Parathyroid adenoma (tissue), 2 donors: ENCODE measurements at regions not wholly inside any gene's neighbourhood (a gene's known extent, or its start where the extent isn't known, plus 50 kb on each side); places are given as distances from the start of the nearest gene placed in this dataset.

Experiments
- H2AFZ ChIP-seq: fragments of 300-600 bp; sonication (generic); one replicate; pipeline ENCODE4 v1.7.0; 2017; ENCODE audit warnings: antibody characterized with exemption, mild to moderate bottlenecking
- H3K27ac ChIP-seq: fragments of 300-600 bp; sonication (generic); one replicate; pipeline ENCODE4 v1.7.0; 2017
- H3K27me3 ChIP-seq: fragments of 300-600 bp; sonication (generic); one replicate; pipeline ENCODE4 v1.7.0; 2017; ENCODE audit warnings: low read length; ENCODE audit not compliant: control insufficient read depth, insufficient read depth
- H3K36me3 ChIP-seq: fragments of 300-600 bp; sonication (generic); one replicate; pipeline ENCODE4 v1.7.0; 2017; ENCODE audit warnings: low read length; ENCODE audit not compliant: control insufficient read depth, insufficient read depth
- H3K4me1 ChIP-seq: fragments of 300-600 bp; sonication (generic); one replicate; pipeline ENCODE4 v1.7.0; 2017; ENCODE audit warnings: control low read depth
- H3K4me2 ChIP-seq: fragments of 300-600 bp; sonication (generic); one replicate; pipeline ENCODE4 v1.7.0; 2017; ENCODE audit warnings: low read length
- H3K4me3 ChIP-seq: fragments of 300-600 bp; sonication (generic); one replicate; pipeline ENCODE4 v1.7.0; 2017; ENCODE audit warnings: low read depth, low read length
- H3K79me2 ChIP-seq: fragments of 300-600 bp; sonication (generic); one replicate; pipeline ENCODE4 v1.7.0; 2017; ENCODE audit warnings: control low read depth
- H3K9ac ChIP-seq: fragments of 300-600 bp; sonication (generic); one replicate; pipeline ENCODE4 v1.7.0; 2017; ENCODE audit warnings: mild to moderate bottlenecking
- H3K9me3 ChIP-seq: fragments of 300-600 bp; sonication (generic); one replicate; pipeline ENCODE4 v1.7.0; 2017; ENCODE audit warnings: low read length; ENCODE audit not compliant: control insufficient read depth
- TF ChIP-seq, protein P1 (sequence below): fragments of 300-600 bp; sonication (generic); IDR thresholded peaks from one replicate; pipeline ENCODE4 v1.7.0; 2017; ENCODE audit warnings: antibody characterized with exemption, mild to moderate bottlenecking
- donor health status: primary hyperparathyroidism.

DNA sequence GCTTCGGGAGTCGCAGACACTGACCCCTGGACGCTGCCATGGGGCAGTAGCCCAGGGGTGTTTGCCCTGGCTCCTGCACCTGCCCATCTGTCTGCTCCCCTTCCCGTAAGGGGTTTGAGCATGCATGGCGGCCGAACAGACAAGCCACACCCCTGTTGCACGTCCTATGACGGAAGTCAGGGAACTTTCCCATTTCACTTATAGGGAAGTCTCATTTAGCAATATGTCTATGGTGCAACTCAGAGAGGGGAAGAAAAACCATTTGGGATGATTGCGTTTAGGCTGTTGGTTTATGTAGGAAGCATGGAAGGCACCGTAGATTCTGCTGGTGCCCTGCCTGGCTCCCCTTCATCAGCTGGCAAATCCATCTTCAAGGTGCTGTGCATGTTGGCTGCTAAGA, 112.5 kb downstream of the HAPSTR1 start:
- H3K4me2 ChIP-seq, result no peak overlapping the region
- H3K27me3 ChIP-seq, result no peaks in the 10 kb centered on the region
- H3K9ac ChIP-seq, result no peak overlapping the region
- H2AFZ ChIP-seq, result no peak overlapping the region
- H3K4me3 ChIP-seq, result no peak overlapping the region
- no peaks in the 10 kb centered on the region for H3K4me1 ChIP-seq
- H3K79me2 ChIP-seq, result no peaks in the 10 kb centered on the region
- TF ChIP-seq, protein P1, sequence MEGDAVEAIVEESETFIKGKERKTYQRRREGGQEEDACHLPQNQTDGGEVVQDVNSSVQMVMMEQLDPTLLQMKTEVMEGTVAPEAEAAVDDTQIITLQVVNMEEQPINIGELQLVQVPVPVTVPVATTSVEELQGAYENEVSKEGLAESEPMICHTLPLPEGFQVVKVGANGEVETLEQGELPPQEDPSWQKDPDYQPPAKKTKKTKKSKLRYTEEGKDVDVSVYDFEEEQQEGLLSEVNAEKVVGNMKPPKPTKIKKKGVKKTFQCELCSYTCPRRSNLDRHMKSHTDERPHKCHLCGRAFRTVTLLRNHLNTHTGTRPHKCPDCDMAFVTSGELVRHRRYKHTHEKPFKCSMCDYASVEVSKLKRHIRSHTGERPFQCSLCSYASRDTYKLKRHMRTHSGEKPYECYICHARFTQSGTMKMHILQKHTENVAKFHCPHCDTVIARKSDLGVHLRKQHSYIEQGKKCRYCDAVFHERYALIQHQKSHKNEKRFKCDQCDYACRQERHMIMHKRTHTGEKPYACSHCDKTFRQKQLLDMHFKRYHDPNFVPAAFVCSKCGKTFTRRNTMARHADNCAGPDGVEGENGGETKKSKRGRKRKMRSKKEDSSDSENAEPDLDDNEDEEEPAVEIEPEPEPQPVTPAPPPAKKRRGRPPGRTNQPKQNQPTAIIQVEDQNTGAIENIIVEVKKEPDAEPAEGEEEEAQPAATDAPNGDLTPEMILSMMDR, result no peak
- H3K27ac ChIP-seq, result no peak overlapping the region
- H3K9me3 ChIP-seq, result no peaks in the 10 kb centered on the region
- no peaks in the 10 kb centered on the region for H3K36me3 ChIP-seq

DNA sequence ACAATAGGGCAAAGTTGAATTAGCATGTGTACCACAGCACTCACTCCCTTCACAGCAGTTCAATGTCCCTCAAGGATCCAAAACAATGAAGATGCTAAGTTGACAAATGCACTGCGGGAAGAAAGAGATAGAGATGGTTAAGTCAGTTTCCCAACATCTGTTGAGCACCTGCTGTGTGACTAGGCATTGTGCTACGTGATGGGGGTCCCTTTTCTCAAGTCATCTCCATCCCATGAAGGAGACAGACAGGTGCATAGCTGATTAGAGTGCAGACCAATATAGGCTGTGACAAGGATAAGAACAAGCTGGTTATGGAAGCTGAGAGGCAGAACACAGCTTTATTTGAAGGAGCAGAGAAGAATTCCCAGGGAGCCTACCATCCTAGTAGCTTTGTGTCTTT, 114.2 kb downstream of the HAPSTR1 start:
- Histone ChIP-seq H3K9me3 (no peaks in the 10 kb centered on the region), H2AFZ (no peak overlapping the region), H3K9ac (no peak overlapping the region), H3K4me3 (no peak overlapping the region), H3K27ac (no peak overlapping the region), H3K36me3 (no peaks in the 10 kb centered on the region), H3K27me3 (no peaks in the 10 kb centered on the region), H3K79me2 (no peaks in the 10 kb centered on the region), H3K4me2 (no peak overlapping the region), H3K4me1 (no peaks in the 10 kb centered on the region)
- TF ChIP-seq, protein P1, result no peak

DNA sequence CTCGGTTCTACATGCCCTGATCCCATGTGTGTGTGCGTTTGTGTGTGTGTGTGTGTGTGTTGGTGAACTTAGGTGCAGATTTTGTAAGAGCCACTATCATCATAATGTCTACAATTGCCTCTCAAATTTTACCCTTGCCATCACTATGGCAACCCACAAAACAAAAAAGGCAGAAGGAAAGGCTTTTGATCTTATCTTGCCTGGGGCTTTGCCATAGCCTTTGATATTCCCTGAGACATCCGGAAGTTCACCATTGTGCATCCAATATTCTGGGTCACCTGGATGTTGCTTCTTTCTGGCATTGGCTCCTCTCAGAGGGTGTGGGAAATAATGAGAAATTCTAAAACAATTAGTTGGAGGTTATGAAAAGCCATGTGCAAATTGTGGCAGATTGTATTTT, 114.7 kb downstream of the HAPSTR1 start:
- Histone ChIP-seq H2AFZ (no peak overlapping the region), H3K79me2 (no peaks in the 10 kb centered on the region), H3K4me3 (no peak overlapping the region), H3K4me2 (no peak overlapping the region), H3K36me3 (no peaks in the 10 kb centered on the region), H3K27ac (no peak overlapping the region), H3K27me3 (no peaks in the 10 kb centered on the region), H3K4me1 (no peaks in the 10 kb centered on the region), H3K9me3 (no peaks in the 10 kb centered on the region), H3K9ac (no peak overlapping the region)
- TF ChIP-seq, protein P1, result no peak

DNA sequence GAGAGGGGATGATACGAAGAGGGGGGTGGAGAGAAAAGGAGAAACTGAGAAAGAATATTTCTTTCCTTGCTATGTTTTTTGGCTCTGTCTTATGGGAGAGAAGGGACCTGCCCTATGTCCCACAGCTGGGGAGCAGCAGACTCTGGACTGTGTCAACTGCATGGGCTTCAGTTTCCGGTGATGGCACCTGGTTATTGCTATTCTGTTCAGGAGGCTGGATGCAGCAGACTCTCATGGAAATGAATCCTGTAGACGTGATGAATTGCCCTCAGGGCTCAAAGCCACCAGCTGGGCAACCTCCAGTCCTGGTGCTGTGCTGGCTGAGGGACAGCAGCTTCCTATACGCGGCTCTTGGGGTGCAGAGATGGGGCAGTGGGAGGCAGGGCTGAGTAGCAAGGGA, 121.2 kb downstream of the HAPSTR1 start:
- H3K27ac ChIP-seq, result no peak overlapping the region
- no peak overlapping the region for H2AFZ ChIP-seq
- TF ChIP-seq, protein P1, result no peak

DNA sequence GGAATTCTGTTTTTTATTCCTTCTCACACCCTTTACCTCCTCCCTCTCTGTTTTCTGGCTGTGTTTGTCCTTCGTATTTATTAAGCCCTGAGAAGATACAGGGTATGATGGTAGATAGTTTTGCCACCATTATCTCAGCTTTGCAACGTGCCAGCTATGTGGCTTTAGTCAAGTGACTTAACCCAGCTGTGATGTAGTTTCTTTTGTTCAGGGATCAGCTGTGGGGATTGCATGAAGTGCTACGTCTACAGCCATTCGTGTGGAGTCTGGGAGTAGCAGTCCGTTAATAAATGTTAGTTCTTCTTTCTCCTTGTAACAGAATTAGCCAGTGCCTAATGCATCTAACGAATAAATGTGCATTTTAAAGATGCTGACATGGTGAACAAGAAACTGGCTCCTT, 128.4 kb downstream of the HAPSTR1 start:
- Histone ChIP-seq H3K4me3 (no peak overlapping the region), H3K27me3 (no peaks in the 10 kb centered on the region), H3K79me2 (no peaks in the 10 kb centered on the region), H2AFZ (no peak overlapping the region), H3K4me1 (no peaks in the 10 kb centered on the region), H3K9ac (no peak overlapping the region), H3K9me3 (no peaks in the 10 kb centered on the region), H3K4me2 (no peak overlapping the region), H3K36me3 (no peaks in the 10 kb centered on the region), H3K27ac (no peak overlapping the region)
- TF ChIP-seq, protein P1, result no peak

More for the DNA sequence above, 121.2 kb downstream of the HAPSTR1 start:
- Histone ChIP-seq H3K4me2 (no peak overlapping the region), H3K4me3 (no peak overlapping the region), H3K4me1 (no peaks in the 10 kb centered on the region), H3K27me3 (no peaks in the 10 kb centered on the region), H3K36me3 (no peaks in the 10 kb centered on the region), H3K9ac (no peak overlapping the region), H3K79me2 (no peaks in the 10 kb centered on the region), H3K9me3 (no peaks in the 10 kb centered on the region)
